ENCODE measurements at regions not wholly inside any gene's neighbourhood (a gene's known extent, or its start where the extent isn't known, plus 50 kb on each side); places are given as distances from the start of the nearest gene placed in this dataset.

DNA sequence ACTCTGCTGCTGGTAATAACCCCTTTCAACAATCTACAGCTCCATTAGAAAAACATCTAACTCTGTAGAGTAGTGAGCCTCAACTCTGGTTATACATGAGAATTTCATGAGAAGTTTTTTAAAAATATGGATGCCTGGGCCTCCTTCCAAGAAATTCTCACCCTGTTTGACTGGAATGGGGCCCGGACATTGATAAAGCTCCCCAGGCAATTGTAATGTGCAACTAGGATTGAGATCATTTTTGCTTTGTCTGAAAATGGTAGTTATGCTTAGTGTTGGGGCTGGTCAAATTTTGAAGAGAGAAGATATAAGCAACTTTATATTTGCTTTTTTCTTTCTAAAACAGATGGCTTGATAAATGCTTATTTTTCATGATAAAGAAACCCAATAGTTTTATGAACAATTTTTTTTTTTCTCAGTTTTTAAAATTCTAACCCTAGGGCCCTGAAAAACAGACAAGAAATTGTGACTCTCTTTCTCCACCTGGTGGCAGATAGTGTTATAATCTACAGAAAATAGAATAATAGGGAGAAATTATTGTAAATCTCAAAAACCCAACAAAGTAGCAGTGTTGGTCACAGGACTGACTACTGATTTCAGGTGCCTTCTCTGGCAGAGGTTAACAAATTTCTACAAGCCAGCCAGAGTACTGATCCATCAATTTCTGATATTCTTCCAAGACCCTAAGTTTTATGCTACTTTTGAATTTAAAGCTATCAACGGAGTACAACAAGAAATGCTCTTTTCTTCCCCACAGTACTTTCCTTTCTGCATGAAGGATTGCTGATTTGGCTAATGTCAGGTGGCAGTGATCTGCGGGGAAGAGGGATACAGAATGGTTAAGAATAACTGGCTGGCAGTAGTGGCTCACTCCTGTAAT lies 174.8 kb downstream of the DKK1 start:
- intact Hi-C loops (cut with DNase I) = no loop called here
- Histone ChIP-seq H3K27ac (no peak overlapping the region), H3K4me1 (no peaks in the 10 kb centered on the region), H3K27me3 (no peaks in the 10 kb centered on the region), H3K36me3 (no peaks in the 10 kb centered on the region), H3K9me3 (no peaks in the 10 kb centered on the region), H3K4me3 (no peak overlapping the region)
- TF ChIP-seq POLR2A (IDR thresholded peaks at IDR 0.05) (no peak), POLR2AphosphoS5 (IDR thresholded peaks at IDR 0.05; ENCODE audit: insufficient read depth in 1 of 2, low read depth in 1 of 2) (no peak)
- TF ChIP-seq, protein P1, sequence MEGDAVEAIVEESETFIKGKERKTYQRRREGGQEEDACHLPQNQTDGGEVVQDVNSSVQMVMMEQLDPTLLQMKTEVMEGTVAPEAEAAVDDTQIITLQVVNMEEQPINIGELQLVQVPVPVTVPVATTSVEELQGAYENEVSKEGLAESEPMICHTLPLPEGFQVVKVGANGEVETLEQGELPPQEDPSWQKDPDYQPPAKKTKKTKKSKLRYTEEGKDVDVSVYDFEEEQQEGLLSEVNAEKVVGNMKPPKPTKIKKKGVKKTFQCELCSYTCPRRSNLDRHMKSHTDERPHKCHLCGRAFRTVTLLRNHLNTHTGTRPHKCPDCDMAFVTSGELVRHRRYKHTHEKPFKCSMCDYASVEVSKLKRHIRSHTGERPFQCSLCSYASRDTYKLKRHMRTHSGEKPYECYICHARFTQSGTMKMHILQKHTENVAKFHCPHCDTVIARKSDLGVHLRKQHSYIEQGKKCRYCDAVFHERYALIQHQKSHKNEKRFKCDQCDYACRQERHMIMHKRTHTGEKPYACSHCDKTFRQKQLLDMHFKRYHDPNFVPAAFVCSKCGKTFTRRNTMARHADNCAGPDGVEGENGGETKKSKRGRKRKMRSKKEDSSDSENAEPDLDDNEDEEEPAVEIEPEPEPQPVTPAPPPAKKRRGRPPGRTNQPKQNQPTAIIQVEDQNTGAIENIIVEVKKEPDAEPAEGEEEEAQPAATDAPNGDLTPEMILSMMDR (IDR thresholded peaks at IDR 0.05) = peak; percentile 29 to 66 (median 32)
- no peak for DNase-seq (ENCODE audit: extremely low spot score in 2 of 2)

DNA sequence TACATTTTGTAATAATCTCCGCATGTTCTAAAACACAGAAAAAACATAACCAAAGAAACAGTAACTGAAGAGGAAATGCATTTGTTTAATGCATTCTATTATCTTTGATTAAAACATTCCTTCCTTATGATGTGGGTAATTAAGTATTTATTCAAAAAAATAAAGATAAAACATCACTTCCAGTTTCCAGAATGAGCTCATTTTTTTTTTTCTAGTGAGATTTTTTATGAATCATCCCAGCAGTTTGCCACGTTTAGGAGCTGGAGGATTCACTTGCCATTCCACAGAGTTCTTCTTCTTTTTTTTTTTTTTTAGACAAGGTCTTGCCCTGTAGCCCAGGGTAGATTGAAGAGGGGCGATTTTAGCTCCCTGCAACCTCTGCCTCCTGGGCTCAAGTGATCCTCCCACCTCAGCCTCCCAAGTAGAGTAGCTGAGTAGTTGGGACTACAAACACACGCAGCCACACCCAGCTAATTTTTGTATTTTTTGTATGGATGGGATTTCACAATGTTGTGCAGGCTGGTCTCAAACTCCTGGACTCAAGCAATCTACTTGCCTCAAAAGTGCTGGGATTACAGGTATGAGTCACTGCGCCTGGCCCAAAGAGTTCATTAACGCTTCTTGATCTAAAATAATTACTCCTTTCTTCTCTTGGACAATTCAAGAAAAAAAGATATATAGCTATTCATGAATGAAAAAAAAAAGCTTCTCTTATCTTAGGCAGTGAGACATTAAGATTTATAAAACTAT lies 177.3 kb downstream of the DKK1 start:
- no peak for DNase-seq (ENCODE audit: extremely low spot score in 2 of 2)
- H3K9me3 ChIP-seq = no peaks in the 10 kb centered on the region
- no peak for TF ChIP-seq POLR2AphosphoS5 (IDR thresholded peaks at IDR 0.05; ENCODE audit: insufficient read depth in 1 of 2, low read depth in 1 of 2)
- no peak for TF ChIP-seq POLR2A (IDR thresholded peaks at IDR 0.05)
- TF ChIP-seq, protein P1 (IDR thresholded peaks at IDR 0.05) = no peak
- no peaks in the 10 kb centered on the region for H3K4me1 ChIP-seq
- no peaks in the 10 kb centered on the region for H3K36me3 ChIP-seq
- H3K27me3 ChIP-seq = no peaks in the 10 kb centered on the region
- no peak overlapping the region for H3K4me3 ChIP-seq
- intact Hi-C loops (cut with DNase I) = no loop called here
- no peak overlapping the region for H3K27ac ChIP-seq

DNA sequence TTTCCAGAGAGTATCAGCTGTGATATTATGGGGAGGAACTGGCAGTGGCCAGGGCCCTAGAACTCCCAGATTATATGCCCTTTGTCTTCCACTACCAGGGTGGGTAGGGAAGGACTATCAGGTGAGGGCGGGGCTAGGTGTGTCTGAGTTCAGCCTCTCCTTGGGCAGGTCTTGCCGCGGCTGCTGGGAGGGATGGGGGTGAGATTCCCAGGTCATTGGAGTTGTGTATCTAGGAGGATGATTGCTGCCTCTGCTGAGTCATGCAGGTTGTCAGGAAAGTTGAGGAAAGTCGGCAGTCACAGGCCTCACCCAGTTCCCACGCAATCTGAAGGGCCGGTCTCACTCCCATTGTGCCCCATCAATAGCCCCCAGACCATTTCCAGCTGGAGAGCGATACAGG lies 185.2 kb downstream of the DKK1 start:
- no peak overlapping the region for H3K27ac ChIP-seq
- H3K4me3 ChIP-seq = no peak overlapping the region
- no peaks in the 10 kb centered on the region for H3K4me1 ChIP-seq
- intact Hi-C loops (cut with DNase I) = no loop called here
- no peaks in the 10 kb centered on the region for H3K9me3 ChIP-seq
- DNase-seq (ENCODE audit: extremely low spot score in 2 of 2) = no peak
- TF ChIP-seq POLR2A (IDR thresholded peaks at IDR 0.05) = no peak
- TF ChIP-seq POLR2AphosphoS5 (IDR thresholded peaks at IDR 0.05; ENCODE audit: insufficient read depth in 1 of 2, low read depth in 1 of 2) = no peak
- TF ChIP-seq, protein P1 (IDR thresholded peaks at IDR 0.05) = no peak
- no peaks in the 10 kb centered on the region for H3K36me3 ChIP-seq
- no peaks in the 10 kb centered on the region for H3K27me3 ChIP-seq

DNA sequence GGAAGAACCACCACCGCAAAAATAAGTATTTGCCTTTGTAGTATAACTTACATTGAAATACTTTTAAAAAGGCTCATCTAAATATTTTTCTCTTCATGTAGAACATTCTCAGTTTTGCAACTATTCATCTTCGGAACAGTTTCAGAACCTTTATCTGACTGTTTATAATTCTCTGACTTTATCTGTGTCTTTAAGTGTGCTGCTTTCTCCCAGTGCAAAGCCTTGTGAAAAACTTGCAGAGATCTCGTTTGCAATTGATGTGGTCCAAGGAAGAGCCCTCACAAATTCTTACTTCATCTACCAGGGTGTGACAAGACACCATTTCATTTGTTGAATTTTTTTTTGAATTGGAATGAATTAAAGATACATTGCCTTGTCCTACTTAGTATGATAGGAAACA lies 186.4 kb downstream of the DKK1 start:
- H3K27ac ChIP-seq = no peak overlapping the region
- intact Hi-C loops (cut with DNase I) = no loop called here

More for the DNA sequence above, 186.4 kb downstream of the DKK1 start:
- Histone ChIP-seq H3K4me1 (no peaks in the 10 kb centered on the region), H3K9me3 (no peaks in the 10 kb centered on the region), H3K27me3 (no peaks in the 10 kb centered on the region), H3K4me3 (no peak overlapping the region), H3K36me3 (no peaks in the 10 kb centered on the region)
- DNase-seq (ENCODE audit: extremely low spot score in 2 of 2) = no peak
- TF ChIP-seq, protein P1 (IDR thresholded peaks at IDR 0.05) = no peak
- TF ChIP-seq POLR2A (IDR thresholded peaks at IDR 0.05) (no peak), POLR2AphosphoS5 (IDR thresholded peaks at IDR 0.05; ENCODE audit: insufficient read depth in 1 of 2, low read depth in 1 of 2) (no peak)

Measured in vagina (tissue), 2 donors.